Testis (tissue), 2 donors: ENCODE measurements at regions not wholly inside any gene's neighbourhood (a gene's known extent, or its start where the extent isn't known, plus 50 kb on each side); places are given as distances from the start of the nearest gene placed in this dataset.

Source experiments
- POLR2A ChIP-seq: fragments of 450-650 bp; IDR thresholded peaks from one replicate; pipeline ENCODE4 v1.6.1; 2017; ENCODE audit warnings: antibody characterized with exemption, mild to moderate bottlenecking, moderate library complexity
- TF ChIP-seq, protein P1 (sequence below), 3 experiments: fragments of 450-650 bp in 2 of 3; fragments of 200-600 bp in 1 of 3; sonication (generic) in 1 of 3; IDR thresholded peaks; one replicate each; pipeline ENCODE4 v1.5.1; 2016 to 2019; ENCODE audit warnings: antibody characterized with exemption in 3 of 3, mild to moderate bottlenecking in 2 of 3, moderate library complexity in 1 of 3

DNA sequence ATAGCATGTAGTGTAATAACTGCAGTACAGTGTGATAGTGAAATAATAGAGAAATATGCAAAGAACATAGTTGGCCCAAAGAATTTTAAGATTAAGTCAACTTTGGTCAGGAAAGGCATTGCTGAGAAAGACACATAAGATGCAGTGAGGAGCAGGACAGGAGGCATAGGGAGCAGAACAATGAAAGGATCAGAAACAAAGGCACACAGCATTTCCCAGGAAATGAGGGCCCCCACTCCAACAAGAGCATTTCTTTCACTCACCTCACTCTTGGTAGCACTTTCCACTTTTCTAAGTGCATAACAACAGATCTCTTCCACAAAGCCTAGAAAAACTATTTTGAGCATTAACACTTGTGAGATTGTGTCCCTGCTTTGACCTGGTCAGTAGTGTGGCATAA is 238.4 kb upstream of the FAT3 start:
- TF ChIP-seq, protein P1, sequence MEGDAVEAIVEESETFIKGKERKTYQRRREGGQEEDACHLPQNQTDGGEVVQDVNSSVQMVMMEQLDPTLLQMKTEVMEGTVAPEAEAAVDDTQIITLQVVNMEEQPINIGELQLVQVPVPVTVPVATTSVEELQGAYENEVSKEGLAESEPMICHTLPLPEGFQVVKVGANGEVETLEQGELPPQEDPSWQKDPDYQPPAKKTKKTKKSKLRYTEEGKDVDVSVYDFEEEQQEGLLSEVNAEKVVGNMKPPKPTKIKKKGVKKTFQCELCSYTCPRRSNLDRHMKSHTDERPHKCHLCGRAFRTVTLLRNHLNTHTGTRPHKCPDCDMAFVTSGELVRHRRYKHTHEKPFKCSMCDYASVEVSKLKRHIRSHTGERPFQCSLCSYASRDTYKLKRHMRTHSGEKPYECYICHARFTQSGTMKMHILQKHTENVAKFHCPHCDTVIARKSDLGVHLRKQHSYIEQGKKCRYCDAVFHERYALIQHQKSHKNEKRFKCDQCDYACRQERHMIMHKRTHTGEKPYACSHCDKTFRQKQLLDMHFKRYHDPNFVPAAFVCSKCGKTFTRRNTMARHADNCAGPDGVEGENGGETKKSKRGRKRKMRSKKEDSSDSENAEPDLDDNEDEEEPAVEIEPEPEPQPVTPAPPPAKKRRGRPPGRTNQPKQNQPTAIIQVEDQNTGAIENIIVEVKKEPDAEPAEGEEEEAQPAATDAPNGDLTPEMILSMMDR (IDR thresholded peaks at IDR 0.05), result no peak
- no peak for TF ChIP-seq POLR2A
